ENCODE measurements at regions not wholly inside any gene's neighbourhood (a gene's known extent, or its start where the extent isn't known, plus 50 kb on each side); places are given as distances from the start of the nearest gene placed in this dataset.

DNA sequence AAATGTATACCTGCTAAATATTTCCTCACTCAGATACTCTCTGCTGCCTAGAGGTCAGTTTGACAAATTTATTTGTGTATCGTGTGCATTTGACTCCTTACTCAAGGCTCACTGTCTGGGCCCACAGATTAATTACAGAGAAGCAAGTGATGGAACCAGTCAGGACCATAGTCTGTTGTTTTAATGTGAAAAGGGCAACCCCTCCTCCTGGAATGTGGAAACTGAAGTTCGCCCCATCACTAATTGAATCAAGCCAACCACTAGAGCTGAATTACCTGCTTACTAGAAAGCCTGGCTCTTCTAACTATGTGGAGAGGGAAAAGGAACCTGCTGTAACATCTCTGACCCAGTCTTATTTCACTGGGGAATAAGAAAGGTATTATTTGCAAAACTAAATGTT is 199.9 kb upstream of the KRR1 start:
- TF ChIP-seq, protein P1, sequence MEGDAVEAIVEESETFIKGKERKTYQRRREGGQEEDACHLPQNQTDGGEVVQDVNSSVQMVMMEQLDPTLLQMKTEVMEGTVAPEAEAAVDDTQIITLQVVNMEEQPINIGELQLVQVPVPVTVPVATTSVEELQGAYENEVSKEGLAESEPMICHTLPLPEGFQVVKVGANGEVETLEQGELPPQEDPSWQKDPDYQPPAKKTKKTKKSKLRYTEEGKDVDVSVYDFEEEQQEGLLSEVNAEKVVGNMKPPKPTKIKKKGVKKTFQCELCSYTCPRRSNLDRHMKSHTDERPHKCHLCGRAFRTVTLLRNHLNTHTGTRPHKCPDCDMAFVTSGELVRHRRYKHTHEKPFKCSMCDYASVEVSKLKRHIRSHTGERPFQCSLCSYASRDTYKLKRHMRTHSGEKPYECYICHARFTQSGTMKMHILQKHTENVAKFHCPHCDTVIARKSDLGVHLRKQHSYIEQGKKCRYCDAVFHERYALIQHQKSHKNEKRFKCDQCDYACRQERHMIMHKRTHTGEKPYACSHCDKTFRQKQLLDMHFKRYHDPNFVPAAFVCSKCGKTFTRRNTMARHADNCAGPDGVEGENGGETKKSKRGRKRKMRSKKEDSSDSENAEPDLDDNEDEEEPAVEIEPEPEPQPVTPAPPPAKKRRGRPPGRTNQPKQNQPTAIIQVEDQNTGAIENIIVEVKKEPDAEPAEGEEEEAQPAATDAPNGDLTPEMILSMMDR (conservative IDR thresholded peaks at IDR 0.05; ENCODE audit: low read depth in 2 of 2), result no peak
- no peak for TF ChIP-seq EZH2 (IDR thresholded peaks at IDR 0.05; ENCODE audit: low read depth, unreplicated experiment)

Data from GM23338 (cell line).